Spleen (tissue), 7 donors: ENCODE measurements at regions not wholly inside any gene's neighbourhood (a gene's known extent, or its start where the extent isn't known, plus 50 kb on each side); places are given as distances from the start of the nearest gene placed in this dataset.

Experiments used
- CTCF ChIP-seq, 11 experiments: fragments of 200-600 bp in 7 of 11; fragments of 450-650 bp in 4 of 11; sonication (generic) in 4 of 11; IDR thresholded peaks in 8 of 11; conservative IDR thresholded peaks in 3 of 11; 1 replicate in 7 of 11; 2 replicates in 4 of 11; pipeline versions ENCODE4 v1.4.0 to v1.8.0; 2016 to 2021; ENCODE audit warnings: antibody characterized with exemption in 11 of 11, inconsistent platforms in 4 of 11, mild to moderate bottlenecking in 1 of 11
- POLR2A ChIP-seq, 3 donors: fragments of 450-650 bp; IDR thresholded peaks; one replicate each; pipeline ENCODE4 v1.5.1; 2017; ENCODE audit warnings: antibody characterized with exemption in 3 of 3, mild to moderate bottlenecking in 1 of 3
- donor health status: DM: no; HTN: no; CAD: no; lungs with moderate emphysema.
- donor health status: DM: no; HTN: no; CAD: no.
- donor health status: DM: no; HTN: no; CAD: no.

GRCh38 chr17:62125307-62125706 lies 60.2 kb upstream of the MED13 start:
- TF ChIP-seq POLR2A (IDR thresholded peaks at IDR 0.05), result no peak
- no peak for TF ChIP-seq CTCF (IDR thresholded peaks at IDR 0.05 in 8 of 11, conservative IDR thresholded peaks at IDR 0.05 in 3 of 11)
